H9 (cell line): ENCODE measurements at regions not wholly inside any gene's neighbourhood (a gene's known extent, or its start where the extent isn't known, plus 50 kb on each side); places are given as distances from the start of the nearest gene placed in this dataset.

Source experiments
- DNase-seq: peaks from one replicate; pipeline ENCODE4 v3.0.0-alpha.2; 2017
- H2AFZ ChIP-seq: one replicate; pipeline ENCODE4 v1.6.1; 2013; ENCODE audit warnings: mild to moderate bottlenecking, low read length, control low read depth, moderate library complexity
- H2AK5ac ChIP-seq: 2 replicates; pipeline ENCODE4 v1.6.1; 2013; ENCODE audit warnings: low read length, control low read depth, mixed read lengths; ENCODE audit not compliant: insufficient read length
- H2BK120ac ChIP-seq: one replicate; pipeline ENCODE4 v1.6.1; 2013; ENCODE audit warnings: low read depth, mild to moderate bottlenecking, low read length, control low read depth, inconsistent platforms; ENCODE audit not compliant: poor library complexity, severe bottlenecking
- H2BK12ac ChIP-seq: 2 replicates; pipeline ENCODE4 v1.6.1; 2013; ENCODE audit warnings: low read length, control low read depth, mixed read lengths, low read depth; ENCODE audit not compliant: insufficient read length
- H2BK15ac ChIP-seq: 2 replicates; pipeline ENCODE4 v1.6.1; 2013; ENCODE audit warnings: low read depth, low read length, control low read depth
- H2BK20ac ChIP-seq: one replicate; pipeline ENCODE4 v1.6.1; 2013; ENCODE audit warnings: low read depth, mild to moderate bottlenecking, low read length, control low read depth, inconsistent platforms; ENCODE audit not compliant: poor library complexity, severe bottlenecking
- H2BK5ac ChIP-seq: 2 replicates; pipeline ENCODE4 v1.6.1; 2013; ENCODE audit warnings: low read length, control low read depth, mixed read lengths; ENCODE audit not compliant: insufficient read length
- H3K14ac ChIP-seq: 2 replicates; pipeline ENCODE4 v1.6.1; 2013; ENCODE audit warnings: low read length, control low read depth; ENCODE audit not compliant: insufficient read depth
- H3K18ac ChIP-seq: 2 replicates; pipeline ENCODE4 v1.6.1; 2013; ENCODE audit warnings: low read depth, mild to moderate bottlenecking, mixed read lengths, low read length, control low read depth; ENCODE audit not compliant: insufficient read length
- H3K23ac ChIP-seq: 2 replicates; pipeline ENCODE4 v1.6.1; 2013; ENCODE audit warnings: low read length, control low read depth, mixed read lengths, low read depth; ENCODE audit not compliant: insufficient read length
- H3K23me2 ChIP-seq: 2 replicates; pipeline ENCODE4 v1.6.1; 2013; ENCODE audit warnings: low read depth, mild to moderate bottlenecking, mixed read lengths, low read length, control low read depth; ENCODE audit not compliant: insufficient read length, poor library complexity, severe bottlenecking
- H3K27ac ChIP-seq: 2 replicates; pipeline ENCODE4 v1.5.1; 2013; ENCODE audit warnings: low read length, control low read depth, mixed read lengths, low read depth; ENCODE audit not compliant: insufficient read length
- H3K27me3 ChIP-seq: 2 replicates; pipeline ENCODE4 v1.6.1; 2013; ENCODE audit warnings: low read length, control low read depth, inconsistent platforms; ENCODE audit not compliant: insufficient read depth
- H3K4ac ChIP-seq: 2 replicates; pipeline ENCODE4 v1.6.1; 2013; ENCODE audit warnings: low read depth, mild to moderate bottlenecking, control low read depth, inconsistent platforms, low read length, moderate library complexity
- H3K4me1 ChIP-seq: 2 replicates; pipeline ENCODE4 v1.6.1; 2013; ENCODE audit warnings: low read length, control low read depth, inconsistent platforms; ENCODE audit not compliant: insufficient read depth
- H3K4me2 ChIP-seq: 2 replicates; pipeline ENCODE4 v1.6.1; 2013; ENCODE audit warnings: low read length, control low read depth, mixed read lengths; ENCODE audit not compliant: insufficient read length, insufficient read depth
- H3K56ac ChIP-seq: 2 replicates; pipeline ENCODE4 v1.6.1; 2013; ENCODE audit warnings: low read depth, mild to moderate bottlenecking, mixed read lengths, low read length, control low read depth; ENCODE audit not compliant: insufficient read length
- H3K79me1 ChIP-seq: 2 replicates; pipeline ENCODE4 v1.6.1; 2013; ENCODE audit warnings: low read depth, mild to moderate bottlenecking, moderate library complexity, low read length, control low read depth, inconsistent platforms; ENCODE audit not compliant: insufficient read depth, poor library complexity, severe bottlenecking
- H3K79me2 ChIP-seq: 2 replicates; pipeline ENCODE4 v1.6.1; 2013; ENCODE audit warnings: low read length, control low read depth, inconsistent platforms; ENCODE audit not compliant: insufficient read depth
- H3K9ac ChIP-seq: 2 replicates; pipeline ENCODE4 v1.6.1; 2013; ENCODE audit warnings: low read length, control low read depth, mixed read lengths; ENCODE audit not compliant: insufficient read length; ENCODE audit errors: extremely low read depth
- H3K9me3 ChIP-seq: one replicate; pipeline ENCODE4 v1.6.1; 2013; ENCODE audit warnings: low read depth, low read length, inconsistent platforms; ENCODE audit not compliant: control insufficient read depth
- H3T11ph ChIP-seq: one replicate; pipeline ENCODE4 v1.6.1; 2013; ENCODE audit warnings: mild to moderate bottlenecking, low read length, control low read depth, inconsistent platforms
- H4K20me1 ChIP-seq: one replicate; pipeline ENCODE4 v1.6.1; 2013; ENCODE audit not compliant: control insufficient read depth, insufficient read length, insufficient read depth
- H4K5ac ChIP-seq: 2 replicates; pipeline ENCODE4 v1.6.1; 2013; ENCODE audit warnings: low read depth, mild to moderate bottlenecking, mixed read lengths, low read length, control low read depth; ENCODE audit not compliant: insufficient read length
- H4K8ac ChIP-seq: replicated peaks from 2 replicates; pipeline ENCODE4 v1.6.1; 2013; ENCODE audit warnings: low read length, control low read depth, mixed read lengths, low read depth; ENCODE audit not compliant: insufficient read length
- H4K91ac ChIP-seq: 2 replicates; pipeline ENCODE4 v1.6.1; 2013; ENCODE audit warnings: low read depth, mild to moderate bottlenecking, moderate library complexity, mixed read lengths, low read length, control low read depth; ENCODE audit not compliant: insufficient read length
- H3K27ac Mint-ChIP-seq, 3 experiments: 2 replicates in 2 of 3; 3 replicates in 1 of 3; pipeline ENCODE4 v1.8.0; 2020 to 2021; ENCODE audit warnings: mixed read lengths in 3 of 3, mild to moderate bottlenecking in 1 of 3, moderate library complexity in 1 of 3
- H3K27me3 Mint-ChIP-seq: 2 replicates; pipeline ENCODE4 v1.8.0; 2021; ENCODE audit warnings: low read depth, mild to moderate bottlenecking, moderate library complexity, mixed read lengths
- H3K36me3 Mint-ChIP-seq, 3 experiments: 2 replicates in 2 of 3; 3 replicates in 1 of 3; pipeline ENCODE4 v1.8.0; 2020 to 2021; ENCODE audit warnings: low read depth in 3 of 3, mixed read lengths in 3 of 3; ENCODE audit not compliant: insufficient read depth in 1 of 3
- H3K4me1 Mint-ChIP-seq, 2 experiments: 2 replicates each; pipeline ENCODE4 v1.8.0; 2020; ENCODE audit warnings: mixed read lengths in 2 of 2
- H3K4me3 Mint-ChIP-seq, 2 experiments: 2 replicates in 1 of 2; 3 replicates in 1 of 2; pipeline ENCODE4 v1.8.0; 2020 to 2021; ENCODE audit warnings: mild to moderate bottlenecking in 2 of 2, mixed read lengths in 2 of 2, moderate library complexity in 1 of 2
- H3K9me3 Mint-ChIP-seq, 2 experiments: 2 replicates in 1 of 2; 3 replicates in 1 of 2; pipeline ENCODE4 v1.8.0; 2020; ENCODE audit warnings: mild to moderate bottlenecking in 2 of 2, mixed read lengths in 2 of 2, moderate library complexity in 1 of 2
- WGBS: extraction: QIAGEN DNeasy Blood & Tissue Kit; methylation state at CpG from one replicate; pipeline ENCODE4 v1.1.7; 2013; ENCODE audit warnings: missing lambda C conversion rate, low lambda C conversion rate, mixed read lengths; ENCODE audit not compliant: insufficient read length; ENCODE audit errors: extremely low coverage; 5-methylcytosine and 5-hydroxymethylcytosine counted together
- TF ChIP-seq, protein P1 (sequence below): fragments of 200-600 bp; sonication (generic); conservative IDR thresholded peaks from 3 replicates; pipeline ENCODE4 v1.8.0; 2021; ENCODE audit warnings: antibody characterized with exemption, mild to moderate bottlenecking

- no peak overlapping the region for H4K8ac ChIP-seq
- Mint-ChIP-seq H3K27me3 (no peaks in the 10 kb centered on the region), H3K9me3 (no peaks in the 10 kb centered on the region), H3K4me3 (no peak overlapping the region), H3K36me3 (no peaks in the 10 kb centered on the region; a peak in 1 of 7 replicates), H3K27ac (no peak overlapping the region), H3K4me1 (no peaks in the 10 kb centered on the region)
- no peak overlapping the region for H3K4ac ChIP-seq
- H3K23me2 ChIP-seq = no peaks in the 10 kb centered on the region
- H3K79me1 ChIP-seq = no peaks in the 10 kb centered on the region
- no peak overlapping the region for H3K56ac ChIP-seq
- no peak overlapping the region for H3K4me2 ChIP-seq
- H2BK5ac ChIP-seq = no peak overlapping the region
- no peak overlapping the region for H2BK20ac ChIP-seq
- no peak for DNase-seq
- H3K4me1 ChIP-seq = no peaks in the 10 kb centered on the region
- H3K9ac ChIP-seq = no peak overlapping the region
- no peak overlapping the region for H3T11ph ChIP-seq
- no peak overlapping the region for H2BK12ac ChIP-seq
- H3K79me2 ChIP-seq = no peaks in the 10 kb centered on the region
- H4K91ac ChIP-seq = no peak overlapping the region
- no peaks in the 10 kb centered on the region for H4K20me1 ChIP-seq
- no CpG with 5 or more reads among the region's 1 CpG for WGBS
- no peaks in the 10 kb centered on the region for H3K9me3 ChIP-seq
- H2BK15ac ChIP-seq = no peak overlapping the region
- H2BK120ac ChIP-seq = no peak overlapping the region
- no peak overlapping the region for H4K5ac ChIP-seq
- H2AK5ac ChIP-seq = no peak overlapping the region
- H3K27me3 ChIP-seq = no peaks in the 10 kb centered on the region
- H3K27ac ChIP-seq = no peak overlapping the region
- TF ChIP-seq, protein P1, sequence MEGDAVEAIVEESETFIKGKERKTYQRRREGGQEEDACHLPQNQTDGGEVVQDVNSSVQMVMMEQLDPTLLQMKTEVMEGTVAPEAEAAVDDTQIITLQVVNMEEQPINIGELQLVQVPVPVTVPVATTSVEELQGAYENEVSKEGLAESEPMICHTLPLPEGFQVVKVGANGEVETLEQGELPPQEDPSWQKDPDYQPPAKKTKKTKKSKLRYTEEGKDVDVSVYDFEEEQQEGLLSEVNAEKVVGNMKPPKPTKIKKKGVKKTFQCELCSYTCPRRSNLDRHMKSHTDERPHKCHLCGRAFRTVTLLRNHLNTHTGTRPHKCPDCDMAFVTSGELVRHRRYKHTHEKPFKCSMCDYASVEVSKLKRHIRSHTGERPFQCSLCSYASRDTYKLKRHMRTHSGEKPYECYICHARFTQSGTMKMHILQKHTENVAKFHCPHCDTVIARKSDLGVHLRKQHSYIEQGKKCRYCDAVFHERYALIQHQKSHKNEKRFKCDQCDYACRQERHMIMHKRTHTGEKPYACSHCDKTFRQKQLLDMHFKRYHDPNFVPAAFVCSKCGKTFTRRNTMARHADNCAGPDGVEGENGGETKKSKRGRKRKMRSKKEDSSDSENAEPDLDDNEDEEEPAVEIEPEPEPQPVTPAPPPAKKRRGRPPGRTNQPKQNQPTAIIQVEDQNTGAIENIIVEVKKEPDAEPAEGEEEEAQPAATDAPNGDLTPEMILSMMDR = no peak
- no peak overlapping the region for H3K14ac ChIP-seq
- no peak overlapping the region for H3K18ac ChIP-seq
- H3K23ac ChIP-seq = no peak overlapping the region
- H2AFZ ChIP-seq = no peak overlapping the region
Measured at GRCh38 chr4:129455482-129455881, 359.5 kb downstream of the C4orf33 start.
